ENCODE measurements at regions not wholly inside any gene's neighbourhood (a gene's known extent, or its start where the extent isn't known, plus 50 kb on each side); places are given as distances from the start of the nearest gene placed in this dataset.
"Not testable (repeated sequence)": the region's sequence is repeated elsewhere in the genome, so short reads cannot be mapped to it uniquely, and the experiment has no call there.

DNA sequence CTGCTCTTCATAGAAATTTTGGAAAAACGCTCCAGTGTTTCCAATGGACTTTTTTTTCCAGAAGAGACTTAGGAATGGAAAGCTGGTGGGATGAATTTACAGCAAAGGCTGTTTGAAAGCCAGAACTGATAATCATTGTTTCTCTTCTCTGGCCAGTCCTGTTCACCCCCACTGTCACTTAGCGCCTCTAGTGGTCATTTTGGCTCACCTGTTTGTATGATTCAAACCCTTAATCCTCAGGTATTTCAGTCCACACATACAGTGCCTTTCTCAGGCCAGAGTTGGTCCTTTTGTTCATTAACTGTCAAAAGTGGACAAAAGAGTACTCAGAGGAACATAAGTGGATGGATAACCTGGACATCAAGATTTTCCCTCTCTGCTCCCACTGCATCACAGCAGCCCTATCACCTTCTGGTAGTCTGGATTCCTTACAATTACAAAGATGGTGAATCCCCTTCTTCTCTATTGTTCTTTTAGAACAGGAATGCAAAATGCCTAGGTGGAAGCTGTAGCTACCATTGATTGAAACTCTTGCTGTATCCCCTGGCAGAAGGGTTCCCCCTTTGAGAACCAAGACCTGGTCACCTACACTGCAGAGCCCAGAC, 177.6 kb upstream of the OLFM3 start:
- DNase-seq (ENCODE audit: low spot score), result peak; percentile 9

DNA sequence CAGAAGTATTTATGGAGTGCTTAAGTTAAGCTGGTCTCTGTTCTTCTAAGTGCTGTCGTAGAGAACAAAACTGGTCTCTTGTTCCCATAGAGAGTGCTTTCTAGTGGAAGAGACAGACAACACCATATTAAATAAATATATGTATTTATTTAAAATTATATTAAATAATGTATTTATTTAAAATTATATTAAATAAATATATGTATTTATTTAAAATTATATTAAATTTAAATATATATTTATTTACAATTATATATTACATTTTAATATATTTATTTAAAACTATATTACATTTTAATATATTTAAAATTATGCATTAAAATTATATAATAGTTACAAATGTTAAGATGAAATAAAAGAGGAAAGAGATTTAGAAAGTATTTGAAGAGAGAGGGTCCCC, 175.5 kb upstream of the OLFM3 start:
- DNase-seq (ENCODE audit: low spot score), result no peak

DNA sequence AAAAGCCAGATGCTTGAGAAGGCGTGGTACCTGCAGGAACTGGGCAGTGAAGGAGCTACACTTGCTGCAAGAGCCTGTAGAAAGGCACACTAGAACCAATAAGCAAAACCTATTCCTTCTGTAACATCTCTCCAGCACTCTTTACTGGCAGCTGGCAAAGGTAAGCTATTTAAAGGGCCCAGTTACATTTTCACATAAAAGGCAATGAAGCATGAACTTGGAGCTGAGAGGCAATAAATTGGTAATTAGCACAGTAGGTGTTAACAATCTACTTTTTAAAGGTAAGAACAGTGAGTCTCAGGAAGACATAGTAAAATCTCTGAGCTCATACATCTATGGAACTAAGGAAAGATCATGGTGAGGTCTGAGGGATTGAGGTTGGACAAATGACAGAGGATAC, 167.1 kb upstream of the OLFM3 start:
- no peak for DNase-seq (ENCODE audit: low spot score)

DNA sequence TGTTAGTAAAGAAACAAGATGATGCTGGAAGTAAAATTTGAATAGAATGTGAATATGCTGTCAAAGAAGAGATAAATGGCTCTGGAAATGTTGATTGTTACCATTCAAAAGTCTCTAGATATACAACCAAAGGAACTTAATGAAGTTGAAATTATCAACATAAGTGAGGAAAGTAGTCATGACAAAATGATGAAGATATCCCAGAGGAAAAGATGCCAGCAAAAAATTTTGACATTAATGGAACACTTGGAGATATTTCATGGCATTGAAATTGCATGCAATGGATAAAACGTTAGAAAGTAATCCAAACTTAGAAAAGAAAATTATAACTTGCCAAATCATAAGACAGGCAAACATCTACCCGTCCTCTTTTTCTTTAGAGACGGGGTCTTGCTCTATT, 154.5 kb upstream of the OLFM3 start:
- DNase-seq (ENCODE audit: low spot score), result no peak

DNA sequence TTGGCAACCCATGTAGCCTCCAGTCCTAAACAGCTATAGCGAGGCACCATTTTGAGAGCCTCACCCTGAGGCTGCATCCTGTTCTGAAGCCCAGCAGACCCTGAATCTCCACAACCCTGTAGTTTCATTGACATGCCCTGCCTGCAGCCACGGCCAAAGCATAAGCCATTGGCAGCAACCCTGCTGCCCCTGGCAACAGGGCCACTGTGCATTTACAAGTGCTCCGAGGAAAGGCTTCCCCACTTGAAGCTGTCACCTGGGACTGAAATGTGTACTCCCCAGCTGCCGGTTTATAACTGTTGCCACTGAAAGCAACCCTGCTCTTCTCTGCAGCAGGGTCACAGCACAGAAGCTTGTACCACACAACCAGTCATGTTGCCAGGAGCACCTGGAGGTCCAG, 124.2 kb upstream of the OLFM3 start:
- DNase-seq (ENCODE audit: low spot score), result no peak

DNA sequence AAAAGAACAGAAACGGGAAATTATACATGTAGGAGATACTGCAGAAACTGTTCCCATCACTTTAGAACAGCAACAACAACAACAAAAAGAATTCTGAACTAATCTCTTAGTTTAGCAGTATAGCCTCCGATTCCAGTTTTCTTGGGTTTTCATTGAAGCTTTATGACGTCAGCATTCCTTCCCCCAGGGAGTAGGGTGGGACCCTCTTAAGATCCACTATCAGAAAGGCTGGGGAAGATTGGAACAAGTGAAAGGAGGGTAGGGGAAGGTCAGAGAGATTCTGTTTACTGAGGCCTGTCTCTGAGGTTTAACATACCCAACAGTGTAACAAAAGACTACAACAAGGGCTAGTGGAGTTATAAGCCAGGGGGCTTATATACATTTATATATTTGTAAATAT, 121.4 kb upstream of the OLFM3 start:
- DNase-seq (ENCODE audit: low spot score), result no peak

DNA sequence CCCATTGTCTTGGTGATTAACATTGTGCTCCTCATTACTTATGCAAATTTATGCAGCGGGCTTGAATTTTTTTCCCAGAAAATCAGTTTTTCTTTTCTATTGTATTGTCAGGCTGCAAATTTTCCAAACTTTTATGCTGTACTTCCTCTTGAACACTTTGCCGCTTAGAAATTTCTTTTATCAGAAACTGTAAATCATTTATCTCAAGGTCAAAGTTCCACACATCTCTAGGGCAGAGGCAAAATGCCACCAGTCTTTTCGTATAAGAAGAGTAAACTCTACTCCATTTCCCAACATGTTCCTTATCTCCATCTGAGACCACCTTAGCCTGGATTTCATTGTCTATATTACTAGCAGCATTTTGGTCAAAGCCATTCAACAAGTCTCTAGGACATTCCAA, 113.9 kb upstream of the OLFM3 start:
- no peak for DNase-seq (ENCODE audit: low spot score)

DNA sequence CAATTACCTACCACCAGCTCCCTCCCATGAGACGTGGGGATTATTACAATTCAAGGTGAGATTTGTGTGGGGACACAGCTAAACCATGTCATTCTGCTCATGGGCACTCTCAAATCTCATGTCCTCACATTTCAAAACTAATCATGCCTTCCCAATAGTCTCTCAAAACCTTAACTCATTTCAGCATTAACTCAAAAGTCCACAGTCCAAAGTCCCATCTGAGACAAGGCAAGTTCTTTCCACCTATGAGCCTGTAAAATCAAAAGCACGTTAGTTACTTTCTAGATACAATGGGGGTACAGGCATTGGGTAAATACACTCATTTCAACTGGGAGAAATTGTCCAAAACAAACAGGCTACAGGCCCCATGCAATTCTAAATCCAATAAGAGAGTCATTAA, 112.8 kb upstream of the OLFM3 start:
- not testable (repeated sequence) for DNase-seq (ENCODE audit: low spot score)

DNA sequence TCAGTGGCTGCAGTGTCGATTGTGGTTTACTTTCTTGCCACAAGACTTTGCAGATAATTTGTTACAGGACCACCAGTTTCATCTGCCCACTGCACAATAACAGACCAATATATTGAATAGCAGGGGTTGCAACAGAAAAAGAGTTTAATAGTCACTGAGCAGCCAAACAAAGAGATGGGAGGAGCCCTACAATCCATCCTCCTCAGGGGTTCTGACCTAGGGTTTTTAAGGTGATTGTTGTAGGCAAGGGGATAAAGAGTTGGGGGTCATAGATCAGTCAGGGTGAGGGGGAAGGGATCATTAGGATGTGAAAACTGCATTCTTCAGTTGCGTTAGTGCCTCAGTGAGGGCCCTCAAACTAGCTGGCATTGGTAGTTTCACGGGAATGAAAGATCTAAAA, 110.7 kb upstream of the OLFM3 start:
- no peak for DNase-seq (ENCODE audit: low spot score)

DNA sequence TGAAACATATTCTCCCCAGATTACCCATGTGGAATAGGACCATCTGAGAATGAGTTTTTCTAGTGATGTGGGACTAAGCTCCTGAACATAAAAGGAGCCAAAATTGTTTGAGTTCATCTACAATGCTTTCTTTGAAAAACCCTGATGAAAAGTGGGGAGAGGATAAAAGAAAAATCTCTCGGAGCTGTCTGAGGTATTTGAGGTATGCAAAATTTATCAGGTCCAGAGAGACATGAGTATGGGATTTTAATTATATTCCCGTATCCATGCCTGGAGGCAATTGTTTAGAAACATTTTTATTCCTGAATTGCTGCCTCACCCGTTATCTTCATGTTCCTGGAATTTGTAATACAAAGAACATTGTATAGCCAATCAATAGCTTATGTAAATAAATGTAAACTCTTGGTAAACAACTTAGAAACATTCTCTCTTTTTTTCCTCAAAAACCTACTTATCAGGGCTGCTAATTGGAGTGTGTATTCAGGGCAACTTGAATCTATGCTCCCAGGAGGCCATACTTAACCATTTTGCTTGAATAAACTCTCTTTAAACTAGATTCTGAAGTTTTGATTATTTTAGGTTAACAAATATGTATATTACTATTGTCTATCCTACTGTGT, 109.3 kb upstream of the OLFM3 start:
- no peak for DNase-seq (ENCODE audit: low spot score)

DNA sequence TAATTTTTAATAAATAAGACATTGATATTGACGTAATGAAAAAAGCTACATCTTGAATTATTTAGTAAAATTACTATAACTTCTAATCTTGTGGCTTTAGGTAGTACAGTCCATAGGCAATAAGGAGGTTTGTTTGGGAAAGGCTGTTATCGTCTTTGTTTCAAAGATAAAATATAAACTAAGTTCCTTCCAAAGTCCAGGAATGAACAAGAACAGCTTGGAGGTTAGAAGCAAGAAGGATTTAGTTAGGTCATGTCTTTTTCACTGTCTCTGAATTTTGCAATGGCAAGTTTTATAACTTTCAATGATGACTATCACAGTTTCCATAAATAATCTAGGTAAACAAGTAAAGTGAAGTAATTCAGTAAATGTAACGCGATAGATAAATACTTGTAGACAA, 106.9 kb upstream of the OLFM3 start:
- DNase-seq (ENCODE audit: low spot score), result no peak

DNA sequence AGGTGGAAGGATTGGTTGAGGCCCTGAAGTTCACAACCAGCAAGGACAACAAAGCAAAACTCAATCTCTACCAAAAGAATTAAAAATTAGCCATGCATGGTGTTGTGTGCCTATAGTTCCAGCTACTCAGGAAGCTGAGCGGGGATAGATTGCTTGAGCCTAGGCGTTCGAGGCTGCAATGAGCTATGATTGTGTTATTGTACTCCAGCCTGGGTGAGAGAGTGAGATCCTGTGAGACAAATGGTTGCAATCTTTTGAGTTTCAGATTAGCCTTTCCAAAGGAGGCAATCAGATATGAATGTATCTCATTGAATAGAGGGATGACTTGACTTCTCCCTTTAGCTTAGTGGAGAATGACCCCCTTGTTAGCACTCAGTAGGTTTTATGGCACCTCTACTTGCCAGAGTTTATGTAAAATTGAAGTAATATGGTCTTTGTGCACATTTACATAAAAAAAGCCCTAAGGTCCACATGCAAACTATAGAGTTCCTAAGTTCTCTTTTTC, 105.6 kb upstream of the OLFM3 start:
- no peak for DNase-seq (ENCODE audit: low spot score)

DNA sequence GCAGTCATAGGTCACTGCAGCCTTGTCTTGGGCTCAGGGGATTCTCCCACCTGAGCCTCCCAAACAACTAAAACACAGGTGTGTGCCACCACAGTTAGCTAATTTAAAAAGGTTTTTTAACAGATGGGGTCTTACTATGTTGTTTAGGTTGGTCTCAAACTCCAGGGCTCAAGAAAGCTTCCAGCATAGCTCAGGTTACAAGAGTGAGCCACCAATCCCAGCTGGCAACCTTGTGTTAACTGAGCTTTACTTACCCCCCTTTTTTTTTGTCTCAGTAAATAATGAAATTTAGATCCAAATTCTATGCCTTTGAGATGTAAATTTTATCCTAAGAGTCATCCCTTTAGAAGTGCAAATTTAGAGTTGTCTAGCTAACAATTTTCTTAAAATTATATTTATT, 103.9 kb upstream of the OLFM3 start:
- DNase-seq (ENCODE audit: low spot score), result no peak

DNA sequence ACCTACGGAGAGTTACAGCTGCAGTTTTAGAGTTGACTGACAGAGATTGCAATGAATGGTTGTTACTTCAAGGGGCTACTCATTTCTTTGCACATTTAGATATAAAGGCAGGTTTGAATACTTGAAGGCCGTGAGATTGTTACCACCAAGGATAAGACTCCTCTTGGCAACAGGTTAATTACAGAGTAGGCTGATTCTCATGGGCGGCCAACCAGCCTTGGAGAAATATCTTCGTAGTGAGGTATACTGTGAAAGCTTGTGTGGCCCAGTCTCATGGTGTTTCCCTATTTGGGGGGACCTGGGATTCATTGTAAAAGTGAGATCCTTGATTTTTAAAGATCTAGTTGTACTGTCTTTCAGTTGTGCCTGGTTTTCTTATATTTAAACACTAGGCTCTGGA, 103.2 kb upstream of the OLFM3 start:
- DNase-seq (ENCODE audit: low spot score), result no peak

DNA sequence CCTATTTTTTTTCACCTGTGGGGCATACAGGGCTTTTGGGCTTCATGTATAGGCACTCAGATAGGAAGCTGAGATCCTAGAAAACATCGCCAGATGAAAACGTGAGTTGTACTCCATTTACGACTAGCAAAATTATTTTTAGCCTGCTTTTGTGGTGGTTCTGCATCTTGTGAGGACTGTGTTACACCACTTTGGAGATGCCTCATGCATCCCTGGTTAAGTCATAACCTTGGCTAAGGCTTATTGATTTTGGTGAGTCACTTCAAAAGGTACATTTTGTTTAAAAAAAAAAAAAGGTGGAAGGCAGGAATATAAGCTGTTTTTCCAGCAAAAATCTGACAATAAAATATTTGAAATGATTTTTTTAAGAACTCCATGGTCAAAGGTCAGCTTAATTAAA, 101.8 kb upstream of the OLFM3 start:
- no peak for DNase-seq (ENCODE audit: low spot score)

DNA sequence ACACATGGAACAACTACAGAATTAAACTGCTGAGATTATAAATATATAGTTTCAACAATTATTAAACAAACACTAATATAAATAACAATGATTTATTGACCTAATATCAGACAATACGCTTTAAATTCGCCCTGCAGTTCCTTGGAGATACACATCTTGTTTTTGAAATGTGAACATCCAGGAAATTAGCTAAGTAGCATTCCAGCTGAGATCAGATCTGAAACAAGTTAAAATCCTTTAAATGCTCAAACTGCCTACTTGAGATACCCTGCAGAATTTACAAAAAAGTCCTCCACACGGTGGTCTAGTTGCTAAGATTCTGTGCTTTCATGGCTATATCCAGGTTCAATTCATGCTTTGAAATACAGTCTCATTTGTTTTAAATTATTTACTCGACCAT, 101.4 kb upstream of the OLFM3 start:
- DNase-seq (ENCODE audit: low spot score), result no peak

DNA sequence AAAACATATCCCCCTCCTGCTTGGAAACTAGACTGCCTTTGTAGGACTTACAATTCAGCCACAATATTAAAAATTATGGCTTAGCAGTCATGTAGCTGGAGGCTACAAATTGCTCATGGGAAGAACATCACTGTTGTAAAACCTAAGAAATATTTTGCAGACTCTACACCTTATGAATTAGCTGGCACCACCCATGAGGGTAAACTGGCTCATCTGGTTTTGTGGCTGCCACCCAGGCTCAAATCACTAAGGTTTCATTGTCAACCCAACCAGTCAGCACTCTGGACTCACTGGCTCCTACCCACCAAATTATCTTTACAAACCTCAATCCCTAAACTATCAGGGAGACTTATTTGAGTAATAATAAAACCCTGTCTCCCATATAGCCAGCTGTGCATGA, 100.7 kb upstream of the OLFM3 start:
- no peak for DNase-seq (ENCODE audit: low spot score)

DNA sequence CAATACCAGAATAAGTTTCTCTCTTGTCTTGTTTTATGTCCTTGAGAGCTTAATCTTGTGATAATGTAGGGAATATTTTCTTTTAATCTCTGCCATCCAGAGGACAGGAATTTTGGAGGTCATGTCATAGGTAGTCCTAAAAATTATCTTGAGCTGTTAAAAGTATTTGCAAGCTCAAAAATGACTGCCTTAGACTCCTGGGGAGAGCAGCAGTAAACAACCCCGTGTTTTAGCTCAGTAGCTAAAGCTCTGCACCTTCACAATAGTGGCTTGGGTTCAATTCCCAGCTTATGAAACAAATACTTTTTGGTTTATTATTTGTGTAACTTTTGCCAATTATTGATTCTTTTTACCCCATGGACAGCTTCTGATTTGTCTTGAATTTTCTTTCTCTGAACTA, 99.4 kb upstream of the OLFM3 start:
- DNase-seq (ENCODE audit: low spot score), result no peak

DNA sequence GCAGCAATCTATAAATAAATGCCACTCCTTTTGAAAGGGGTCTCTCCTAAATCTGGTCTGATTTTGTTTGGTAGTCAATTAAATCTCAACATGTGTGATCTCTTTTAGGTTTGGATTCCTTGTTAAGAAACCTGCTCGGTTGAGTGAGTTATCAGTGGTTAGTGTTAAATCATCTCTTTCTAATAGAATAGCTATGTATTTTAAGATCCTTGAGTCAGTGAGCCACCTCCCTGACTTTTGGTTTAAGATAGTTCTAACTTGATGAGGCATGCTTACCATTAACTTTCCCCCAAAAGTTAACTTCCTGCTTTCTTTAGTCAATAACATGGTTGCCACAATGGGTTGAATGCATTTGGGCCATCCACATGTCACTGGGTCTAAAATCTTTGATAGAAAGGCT, 93.1 kb upstream of the OLFM3 start:
- no peak for DNase-seq (ENCODE audit: low spot score)

DNA sequence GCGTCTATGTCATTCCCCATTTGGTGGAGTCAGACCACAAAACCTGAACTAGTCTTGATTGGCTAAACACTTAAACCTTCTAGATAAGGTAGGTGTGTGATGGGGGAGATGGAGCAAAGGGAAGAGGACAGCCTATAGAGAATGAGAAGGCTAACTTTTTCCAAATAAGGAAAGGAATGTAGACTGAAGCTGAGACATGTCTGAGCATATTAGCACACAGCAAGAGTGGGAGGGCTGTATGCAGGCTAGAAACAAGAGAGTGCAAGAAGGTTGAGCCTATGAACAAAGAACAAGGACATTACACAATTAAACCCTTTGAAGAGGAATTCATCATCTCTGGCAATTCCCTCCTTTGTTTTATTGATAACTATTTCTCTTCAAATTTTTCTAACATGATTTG, 89.2 kb upstream of the OLFM3 start:
- DNase-seq (ENCODE audit: low spot score), result no peak

DNA sequence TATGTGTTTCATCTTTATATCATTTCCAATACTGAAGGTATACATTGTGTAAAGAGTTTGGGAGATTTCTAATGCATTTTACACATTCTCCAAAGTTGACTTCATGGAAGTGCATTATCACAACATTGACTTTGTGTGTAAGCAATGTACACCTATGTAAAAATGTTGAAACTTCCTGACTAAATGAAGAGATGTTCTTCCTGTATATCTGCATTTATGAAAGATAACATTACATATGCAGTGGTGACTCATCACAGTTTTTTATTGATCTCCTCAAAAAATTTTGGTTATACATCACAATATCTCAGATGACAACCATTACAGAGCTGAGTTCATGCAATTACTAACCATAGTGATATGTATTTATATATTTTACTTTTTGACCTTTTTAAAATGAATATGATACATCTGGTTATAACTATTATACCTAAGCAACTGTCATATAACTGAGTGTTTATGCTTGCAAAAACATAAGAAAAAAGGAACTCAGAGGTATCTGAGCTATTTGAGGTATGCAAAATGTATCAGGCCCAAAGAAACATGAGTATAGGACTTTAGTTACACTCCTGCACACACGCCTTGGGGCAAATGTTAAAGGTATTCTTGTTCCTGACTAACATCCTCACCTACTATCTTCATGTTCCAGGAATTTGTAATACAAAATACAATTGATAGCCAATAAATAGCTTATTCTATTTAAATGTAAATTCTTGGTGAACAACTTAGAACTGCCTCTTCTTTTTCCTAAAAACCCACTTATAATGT, 88.2 kb upstream of the OLFM3 start:
- DNase-seq (ENCODE audit: low spot score), result no peak

DNA sequence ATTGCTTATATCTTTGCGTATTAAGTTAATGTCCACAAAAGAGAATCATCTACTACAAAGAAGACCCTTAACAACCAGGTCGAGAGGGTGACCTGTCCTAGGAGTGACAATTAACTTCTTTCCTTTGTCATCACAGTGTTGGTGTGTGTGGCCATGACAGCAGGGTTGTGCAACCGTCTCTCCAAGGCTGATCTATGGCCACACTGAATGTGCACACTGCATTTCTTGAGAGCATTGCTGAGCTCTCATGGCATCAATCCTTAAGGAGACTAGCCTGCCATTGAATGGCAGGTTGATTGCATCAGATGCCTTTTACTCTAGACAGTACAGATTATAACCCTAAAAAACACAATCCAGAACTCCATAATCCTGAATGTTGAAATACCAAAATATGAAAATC, 86.5 kb upstream of the OLFM3 start:
- DNase-seq (ENCODE audit: low spot score), result no peak

DNA sequence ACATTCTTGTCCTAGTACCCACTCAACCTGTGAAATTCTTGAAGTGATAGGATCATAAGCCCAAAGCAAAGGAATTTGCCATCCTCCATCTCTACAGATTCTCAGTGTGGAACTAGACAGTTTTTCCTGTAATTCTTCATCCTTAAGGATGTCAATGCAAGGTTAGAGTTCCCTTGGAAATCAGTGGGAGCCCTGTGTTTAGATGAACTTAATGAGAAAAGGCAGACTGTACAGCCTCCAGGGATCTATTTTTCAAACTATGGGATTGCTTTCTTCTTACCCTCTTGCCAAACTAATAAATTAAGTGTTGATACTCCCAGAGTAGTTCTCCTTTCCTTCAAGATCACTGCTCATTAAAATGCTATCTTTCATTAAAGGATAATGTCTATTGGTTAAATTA, 78.1 kb upstream of the OLFM3 start:
- no peak for DNase-seq (ENCODE audit: low spot score)

DNA sequence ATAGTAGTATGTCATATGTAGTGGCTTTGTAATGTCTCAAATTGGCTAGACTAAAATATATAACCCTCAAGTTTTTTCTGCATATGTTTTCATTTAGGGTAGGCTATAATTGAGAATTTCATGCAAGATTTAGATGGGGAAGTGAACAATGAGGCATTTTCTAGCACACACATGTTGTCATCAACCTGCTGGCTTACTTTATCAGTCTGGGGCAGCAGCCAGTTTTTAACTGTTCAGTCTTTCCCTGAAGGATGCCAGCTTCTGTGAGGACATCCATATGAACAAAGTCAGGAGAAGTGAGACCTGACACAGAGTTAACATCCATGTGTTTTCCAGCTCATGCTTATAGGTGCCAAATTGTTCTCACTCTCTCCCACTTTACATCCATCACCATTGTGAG, 74.7 kb upstream of the OLFM3 start:
- DNase-seq (ENCODE audit: low spot score), result no peak

Measured in activated CD4-positive, alpha-beta T cell treated with anti-CD3 and anti-CD28 coated beads, Interleukin-2, Interleukin-4, amounts not matched to agents 100 ng/mL and 50 ng/mL, durations not matched to agents 16 hours and 8 hours (primary cell).